GM18517 (cell line): ENCODE measurements at regions not wholly inside any gene's neighbourhood (a gene's known extent, or its start where the extent isn't known, plus 50 kb on each side); places are given as distances from the start of the nearest gene placed in this dataset.
"Not testable (repeated sequence)": the region's sequence is repeated elsewhere in the genome, so short reads cannot be mapped to it uniquely, and the experiment has no call there.

Experiments used
- ATAC-seq: cut with Tn5 transposase; IDR thresholded peaks from one replicate; pipeline ENCODE4 v1.9.1; 2021; ENCODE audit warnings: mild to moderate bottlenecking, moderate library complexity; ENCODE audit not compliant: unreplicated experiment

GRCh38 chr1:190665045-190665444 is 187.4 kb upstream of the BRINP3 start:
- ATAC-seq: no peak

DNA sequence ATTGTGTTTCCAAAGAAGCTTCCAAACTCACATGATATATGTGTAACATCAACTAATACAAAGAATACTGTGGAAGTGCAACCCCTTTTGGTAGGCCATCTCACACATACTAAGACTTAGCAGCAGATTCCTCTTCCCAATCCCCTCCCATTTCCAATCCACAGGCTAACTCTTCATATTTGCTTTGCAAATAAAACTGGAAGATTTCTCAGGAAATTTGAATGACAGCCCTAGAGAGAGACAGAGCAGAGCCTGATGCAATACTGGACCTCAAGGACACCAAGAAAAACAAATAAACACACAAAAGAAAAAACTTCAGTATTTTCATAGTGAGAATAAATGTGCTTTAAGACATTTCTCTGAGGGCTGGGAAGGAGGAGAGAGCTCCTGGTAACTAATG is 190.2 kb upstream of the BRINP3 start:
- no peak for ATAC-seq

DNA sequence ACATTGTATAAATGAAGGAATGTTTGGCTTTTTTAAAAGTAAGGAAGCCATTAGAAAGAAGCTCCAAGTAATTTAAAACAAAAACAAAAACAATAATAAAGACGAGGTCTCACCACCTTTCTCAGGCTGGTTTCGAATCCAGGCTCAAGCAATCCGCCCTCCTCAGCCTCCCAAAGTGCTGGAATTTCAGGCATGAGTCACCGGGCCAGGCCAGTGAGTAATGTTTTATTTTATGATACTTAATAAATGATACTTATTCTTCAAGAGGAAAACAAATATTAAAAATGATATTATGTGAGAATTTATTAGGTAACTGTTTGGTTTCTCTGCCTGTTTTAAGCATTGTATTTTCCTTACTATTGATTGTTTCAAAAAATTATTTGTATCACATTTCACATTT is 201.4 kb upstream of the BRINP3 start:
- no peak for ATAC-seq

DNA sequence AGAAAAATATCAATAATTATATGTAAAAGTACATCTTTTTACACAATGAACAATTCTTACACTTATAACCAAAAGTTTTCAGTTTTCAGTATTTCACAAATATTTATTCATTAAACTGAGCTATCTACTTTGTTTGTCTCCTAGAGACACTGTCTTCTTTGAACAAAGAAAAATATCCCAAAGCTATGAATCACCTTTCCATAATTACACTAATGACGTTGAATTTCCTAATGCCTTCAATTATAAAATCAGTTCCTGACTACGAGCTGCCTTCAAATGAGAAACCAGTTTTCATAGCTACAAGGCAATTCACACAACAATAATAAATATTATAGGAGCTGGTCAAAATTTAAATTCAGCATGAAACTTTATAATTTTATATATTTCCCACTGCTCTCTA is 201.8 kb upstream of the BRINP3 start:
- ATAC-seq: no peak

DNA sequence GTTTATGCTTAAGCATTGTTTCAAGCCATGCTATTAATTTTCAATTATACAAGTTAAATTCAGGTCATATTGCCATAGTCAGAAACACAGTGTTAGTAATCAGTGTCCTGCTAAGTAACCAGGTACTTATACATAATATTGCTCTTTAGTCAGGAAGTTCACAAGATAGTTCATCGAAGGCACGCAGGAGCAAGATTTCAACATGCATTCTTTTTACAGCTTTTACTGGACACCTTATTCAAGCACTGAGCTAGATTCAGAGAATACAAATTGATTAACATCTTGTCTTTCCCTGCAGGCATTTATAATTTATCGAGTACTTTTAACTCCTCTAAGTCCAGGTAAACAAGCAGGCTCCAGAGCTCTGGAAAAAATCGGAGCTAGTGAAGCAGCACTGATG is 202.3 kb upstream of the BRINP3 start:
- no peak for ATAC-seq

DNA sequence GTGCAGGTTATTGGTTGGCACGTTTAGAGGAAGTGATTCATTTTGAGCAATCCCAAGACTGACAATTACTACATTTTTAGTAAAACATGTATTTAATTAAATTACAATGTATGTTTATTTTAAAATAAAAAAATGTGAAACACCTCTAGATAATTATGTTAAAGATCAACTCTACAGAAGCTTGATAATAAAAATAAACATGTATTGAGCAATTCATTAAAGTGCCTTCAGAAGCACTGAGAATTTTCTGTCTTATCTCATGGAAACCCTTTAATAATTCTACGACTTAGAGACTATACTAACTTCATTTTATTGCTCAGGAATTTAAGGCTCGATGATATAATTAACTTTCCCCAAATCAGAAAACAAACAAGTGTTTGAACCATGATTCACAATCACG is 208.0 kb upstream of the BRINP3 start:
- no peak for ATAC-seq

GRCh38 chr1:190688096-190688495 is 210.4 kb upstream of the BRINP3 start:
- no peak for ATAC-seq

- not testable (repeated sequence) for ATAC-seq
Measured at GRCh38 chr1:190698488-190698887, 220.8 kb upstream of the BRINP3 start.

GRCh38 chr1:190699165-190699564 is 221.5 kb upstream of the BRINP3 start:
- ATAC-seq: no peak

GRCh38 chr1:190708418-190709057 is 230.9 kb upstream of the BRINP3 start:
- ATAC-seq: no peak

- ATAC-seq: no peak
Measured at GRCh38 chr1:190711069-190711468, 233.4 kb upstream of the BRINP3 start.

- no peak for ATAC-seq
Measured at GRCh38 chr1:190717055-190717454, 239.4 kb upstream of the BRINP3 start.

GRCh38 chr1:190736971-190737590 is 259.4 kb upstream of the BRINP3 start:
- no peak for ATAC-seq

GRCh38 chr1:190738317-190738716 is 260.7 kb upstream of the BRINP3 start:
- ATAC-seq: no peak

DNA sequence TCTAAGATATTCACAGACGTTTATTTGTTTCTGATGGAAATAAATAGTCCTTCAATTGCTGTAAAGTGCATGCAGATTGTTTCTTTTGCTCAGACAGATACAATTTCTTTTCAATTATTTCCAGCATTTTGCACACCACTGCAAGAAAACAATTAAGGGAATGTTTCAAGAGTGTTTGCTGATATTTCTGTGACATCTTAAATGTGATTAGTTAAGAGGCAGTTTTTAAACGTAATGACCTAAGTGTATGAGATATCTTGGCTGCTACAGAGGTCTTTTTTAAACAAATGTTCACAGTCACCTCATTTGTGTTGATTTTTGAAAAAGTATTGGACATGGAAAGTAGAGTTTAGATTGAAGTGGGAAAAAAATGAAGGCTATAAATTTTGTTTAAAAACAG is 262.3 kb upstream of the BRINP3 start:
- ATAC-seq: no peak

GRCh38 chr1:190747704-190748103 is 270.0 kb upstream of the BRINP3 start:
- no peak for ATAC-seq

DNA sequence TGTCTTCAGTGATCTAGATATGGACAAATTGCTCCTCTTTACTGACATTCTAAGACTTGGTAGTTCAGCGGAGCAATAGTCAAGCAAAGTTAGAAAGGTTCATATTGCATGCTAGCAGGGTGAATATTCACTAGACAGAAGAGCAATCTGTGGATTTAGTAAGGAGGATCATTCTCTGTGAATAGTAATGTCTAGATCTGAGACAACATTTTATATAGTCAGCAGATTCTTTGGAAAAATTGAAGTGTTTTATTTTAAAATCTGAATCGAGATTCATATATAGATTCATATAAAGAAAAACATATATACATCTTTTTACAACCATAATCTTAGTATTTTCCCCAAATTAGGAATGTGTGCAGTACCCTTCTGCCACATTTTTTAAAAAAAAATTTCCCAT is 274.5 kb upstream of the BRINP3 start:
- ATAC-seq: no peak

DNA sequence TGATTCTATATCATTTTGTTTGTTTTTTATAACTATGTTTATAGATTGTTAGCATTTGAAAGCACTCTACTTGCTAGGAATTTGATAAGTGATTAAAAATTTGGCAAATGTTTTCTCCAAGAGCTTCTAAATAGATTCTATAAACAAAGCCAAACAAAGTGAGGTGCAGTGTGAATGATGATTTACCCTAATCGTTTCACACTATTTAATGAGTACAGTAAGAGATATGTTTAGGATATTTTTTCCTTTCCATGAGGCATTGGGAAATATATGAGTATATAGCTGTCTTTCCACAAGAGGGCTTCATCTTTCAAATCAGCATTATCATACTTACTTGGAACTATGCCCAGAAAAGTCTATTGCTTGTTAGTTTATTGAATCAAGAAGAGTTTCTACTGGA is 277.0 kb upstream of the BRINP3 start:
- no peak for ATAC-seq

- ATAC-seq: peak; percentile 88
Measured at GRCh38 chr1:190759807-190760206, 282.1 kb upstream of the BRINP3 start.

- ATAC-seq: no peak
Measured at GRCh38 chr1:190762325-190762724, 284.7 kb upstream of the BRINP3 start.

- ATAC-seq: no peak
Measured at GRCh38 chr1:190792873-190793272, 315.2 kb upstream of the BRINP3 start.

- no peak for ATAC-seq
Measured at GRCh38 chr1:190807629-190808028, 330.0 kb upstream of the BRINP3 start.

DNA sequence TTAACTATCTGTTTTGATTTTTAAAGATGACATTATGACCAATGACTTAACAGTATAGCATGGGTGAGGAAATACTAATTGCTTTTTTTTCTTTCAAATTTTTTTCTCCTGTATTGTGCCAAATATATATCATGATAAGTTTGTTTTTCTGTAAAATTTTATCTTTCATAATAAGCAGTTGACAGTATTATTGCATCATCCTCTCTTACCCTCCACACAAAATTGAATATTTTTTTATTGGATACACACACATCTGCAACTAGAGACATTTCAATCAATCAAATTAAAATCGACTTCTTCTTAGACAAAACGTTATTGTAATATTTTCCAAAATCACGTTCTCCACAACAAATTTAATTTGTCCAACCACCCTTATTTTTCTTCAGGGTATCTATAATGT is 330.4 kb upstream of the BRINP3 start:
- no peak for ATAC-seq
